HG02938 (cell line): ENCODE measurements at regions not wholly inside any gene's neighbourhood (a gene's known extent, or its start where the extent isn't known, plus 50 kb on each side); places are given as distances from the start of the nearest gene placed in this dataset.

ENCODE experiments used
- ATAC-seq: cut with Tn5 transposase; IDR thresholded peaks from one replicate; pipeline ENCODE4 v1.9.1; 2021; ENCODE audit warnings: mild to moderate bottlenecking, moderate library complexity; ENCODE audit not compliant: unreplicated experiment

DNA sequence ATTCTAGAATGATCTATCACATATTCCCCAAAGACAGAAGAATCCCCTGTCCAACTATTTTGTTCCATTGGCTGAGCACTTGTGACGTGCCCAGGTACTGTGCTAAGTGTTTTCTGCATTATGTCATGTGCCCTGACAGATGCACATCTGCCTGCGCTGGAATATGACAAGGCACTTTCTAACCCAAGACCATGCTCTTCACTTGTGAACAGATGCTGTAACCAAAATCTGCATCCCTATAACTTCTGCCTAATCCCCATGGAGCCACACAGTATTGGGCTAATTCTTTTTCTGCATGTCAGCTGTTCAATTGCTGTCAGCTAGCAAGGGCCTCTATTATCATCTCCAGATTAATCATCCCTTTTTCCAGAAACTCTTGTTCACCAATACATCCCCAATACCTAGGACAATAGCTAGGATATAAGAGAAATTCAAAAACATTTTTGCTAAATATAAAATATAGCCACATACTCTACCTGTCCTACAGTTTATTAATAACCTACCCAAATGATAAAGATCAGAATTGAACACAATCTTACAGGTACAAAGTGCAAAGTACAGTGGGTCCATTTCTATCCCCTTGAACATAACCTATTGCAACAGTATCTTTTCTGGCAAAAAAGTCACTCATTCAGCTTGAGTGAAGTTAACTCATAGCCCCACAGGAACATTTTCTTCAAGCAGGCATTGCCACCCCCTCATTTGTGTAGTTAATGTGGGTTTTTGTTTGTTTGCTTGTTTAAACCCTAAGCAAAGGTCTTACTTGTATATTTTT lies 109.4 kb upstream of the LRRN1 start:
- ATAC-seq: no peak

DNA sequence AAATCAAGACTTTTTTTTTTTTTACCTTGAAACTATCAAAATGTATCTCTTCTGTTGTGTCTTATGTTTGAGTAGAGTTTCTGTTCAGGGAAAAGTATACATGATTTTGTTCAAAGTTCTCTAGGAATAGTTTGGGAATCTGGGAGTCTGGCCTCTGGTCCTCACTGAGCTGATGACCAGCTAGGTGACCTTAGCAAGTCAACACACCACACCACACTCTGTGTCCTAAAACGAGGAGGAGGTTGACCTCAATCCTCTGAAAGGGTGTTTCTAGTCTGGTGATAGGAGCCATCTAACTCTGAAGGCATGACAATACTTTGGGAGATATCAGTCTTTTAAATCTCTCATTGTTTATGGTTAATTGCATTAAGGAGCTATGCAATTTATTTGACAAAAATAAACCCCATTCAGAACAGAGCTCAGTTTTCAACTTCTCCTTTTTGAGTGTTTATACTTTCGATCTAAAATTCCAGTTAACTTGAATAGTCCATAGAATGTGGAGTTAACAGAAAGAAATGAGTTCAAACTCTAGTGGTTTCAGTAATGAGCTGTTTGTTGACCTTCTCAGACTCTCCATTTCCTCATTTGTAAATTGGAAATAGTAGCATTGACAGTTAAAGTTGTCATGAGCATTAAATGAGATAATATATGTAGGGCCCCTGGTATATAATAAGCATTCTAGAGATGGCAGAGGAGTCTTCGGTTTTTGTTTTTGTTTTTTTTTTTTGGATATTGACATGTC lies 112.2 kb upstream of the LRRN1 start:
- no peak for ATAC-seq

GRCh38 chr3:3685721-3686120 lies 113.5 kb upstream of the LRRN1 start:
- no peak for ATAC-seq

DNA sequence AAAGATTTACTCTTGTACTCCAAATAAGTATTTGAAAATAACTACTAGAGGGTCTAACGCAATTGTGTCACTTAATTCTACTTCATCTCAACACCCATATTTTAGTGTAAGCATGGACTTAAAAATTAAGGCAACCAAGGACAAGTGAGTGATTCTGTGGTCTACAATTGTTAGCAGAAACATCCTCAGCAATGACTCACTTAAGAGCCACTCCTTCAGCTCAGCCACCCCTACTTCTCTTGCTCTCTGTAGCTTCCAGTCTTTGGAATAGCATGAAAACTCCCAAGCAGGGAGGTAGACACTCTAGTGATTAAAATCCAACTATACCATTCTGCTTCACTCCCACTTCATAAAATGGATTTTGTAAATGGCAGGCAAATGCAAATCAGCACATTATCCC lies 116.0 kb upstream of the LRRN1 start:
- no peak for ATAC-seq

GRCh38 chr3:3675801-3676200 lies 123.4 kb upstream of the LRRN1 start:
- ATAC-seq: no peak

GRCh38 chr3:3675186-3675585 lies 124.0 kb upstream of the LRRN1 start:
- ATAC-seq: no peak

- peak; percentile 88 for ATAC-seq
Observed at GRCh38 chr3:3666664-3667063, 132.6 kb upstream of the LRRN1 start.

- peak; percentile 18 for ATAC-seq
Observed at GRCh38 chr3:3665961-3666640, 133.1 kb upstream of the LRRN1 start.

- no peak for ATAC-seq
Observed at GRCh38 chr3:3665546-3665945, 133.7 kb upstream of the LRRN1 start.

GRCh38 chr3:3664935-3665334 lies 134.3 kb upstream of the LRRN1 start:
- ATAC-seq: no peak

DNA sequence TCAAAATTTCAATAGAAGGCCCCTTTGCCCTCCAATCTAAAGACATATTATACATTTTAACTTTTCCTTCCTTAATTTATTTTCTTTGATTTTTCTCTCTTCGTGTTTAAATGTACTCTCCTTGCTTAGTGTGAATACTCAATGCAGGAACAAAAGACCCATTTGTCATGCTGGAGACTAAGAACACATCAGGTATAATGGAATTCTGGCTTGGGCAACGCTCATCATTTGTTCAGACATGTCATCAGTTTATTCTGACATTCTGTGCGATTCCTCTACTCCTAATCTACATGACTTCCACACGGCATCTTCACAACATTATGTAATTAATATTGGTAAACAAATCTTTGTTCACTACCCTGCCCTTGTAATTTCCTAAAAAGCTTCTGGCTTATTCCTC lies 136.6 kb upstream of the LRRN1 start:
- no peak for ATAC-seq

GRCh38 chr3:3654916-3655315 lies 144.3 kb upstream of the LRRN1 start:
- ATAC-seq: no peak

DNA sequence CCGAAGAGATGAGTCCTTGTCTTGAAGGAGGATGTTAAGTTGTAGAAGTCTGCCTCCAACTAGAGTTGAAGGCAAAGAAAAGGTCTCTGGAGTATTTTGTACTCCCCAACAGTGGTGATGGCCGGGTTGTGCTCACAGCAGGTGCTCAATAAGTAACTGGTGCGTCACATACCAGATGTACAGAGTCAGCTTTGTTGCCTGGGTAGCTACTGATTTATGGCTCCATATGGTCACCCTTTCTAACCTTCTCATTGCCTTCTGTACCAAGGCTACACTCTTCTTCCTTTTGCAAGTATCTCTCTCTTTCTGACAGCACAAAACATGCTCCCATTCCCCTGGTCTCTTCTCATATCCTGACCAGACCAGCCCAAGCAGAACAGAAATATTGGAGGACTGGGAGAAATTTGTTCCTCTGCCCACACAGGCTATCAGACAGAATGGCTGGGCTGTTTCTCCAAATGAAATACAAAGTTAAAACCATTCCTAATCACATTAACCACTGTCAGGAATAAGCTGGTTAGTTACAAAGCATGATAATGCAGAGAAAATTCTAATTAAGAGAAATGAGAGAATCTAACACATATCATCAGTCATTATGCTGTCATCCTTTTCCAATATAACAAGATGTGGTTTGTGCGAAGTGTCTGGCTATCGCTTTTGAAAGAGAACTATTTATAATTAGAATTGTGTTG lies 150.1 kb upstream of the LRRN1 start:
- ATAC-seq: no peak

- no peak for ATAC-seq
Observed at GRCh38 chr3:3646934-3647333, 152.3 kb upstream of the LRRN1 start.

DNA sequence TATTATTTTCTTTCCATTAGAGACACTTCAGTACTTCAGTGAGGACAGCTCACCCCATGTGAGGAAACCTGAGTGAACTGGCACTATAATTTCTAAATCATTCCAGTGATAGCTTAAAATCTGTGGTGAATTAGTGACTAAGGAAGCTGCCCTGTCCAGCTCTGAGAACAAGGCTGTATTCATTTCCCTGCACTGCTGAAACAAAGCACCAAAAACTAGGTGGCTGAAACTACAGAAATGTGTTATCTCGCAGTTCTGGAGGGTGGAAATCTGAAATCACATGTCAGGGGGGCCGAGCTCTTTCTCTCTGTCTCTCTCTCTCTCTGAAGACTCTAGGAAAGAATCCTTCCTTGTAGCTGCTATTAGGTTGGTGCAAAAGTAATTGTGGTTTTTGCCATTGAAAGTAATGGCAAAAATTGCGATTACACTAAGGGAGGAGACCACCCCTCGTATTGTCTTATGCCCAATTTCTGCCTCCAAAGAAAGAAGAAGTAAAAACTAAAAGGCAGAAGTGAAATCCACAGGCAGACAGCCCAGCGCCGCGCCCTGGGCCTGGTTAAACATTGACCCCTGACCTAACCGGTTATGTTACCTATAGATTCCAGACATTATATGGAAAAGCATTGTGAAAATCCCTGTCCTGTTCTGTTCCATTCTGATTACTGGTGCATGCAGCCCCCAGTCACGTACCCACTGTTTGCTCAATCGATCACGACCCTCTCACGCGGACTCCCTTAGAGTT lies 153.0 kb upstream of the LRRN1 start:
- ATAC-seq: peak; percentile 71

- no peak for ATAC-seq
Observed at GRCh38 chr3:3641877-3642455, 157.3 kb upstream of the LRRN1 start.

DNA sequence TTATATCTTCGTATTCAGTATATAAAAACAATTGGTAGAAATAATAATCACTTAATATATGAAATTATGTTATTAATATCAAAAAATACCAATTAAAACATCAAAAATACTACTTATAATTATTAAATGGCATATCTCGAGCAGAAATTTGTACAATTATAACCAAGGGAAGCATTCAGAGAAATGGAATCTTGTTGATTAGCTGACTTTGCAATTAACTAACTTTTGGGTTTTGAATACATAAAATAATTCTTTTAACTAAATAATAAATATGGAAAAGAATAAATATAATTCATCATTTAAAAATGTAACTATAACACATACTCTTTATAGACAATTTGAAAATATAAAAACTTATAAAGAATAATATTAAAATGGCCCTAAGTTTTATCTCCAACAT lies 160.2 kb upstream of the LRRN1 start:
- ATAC-seq: no peak

- no peak for ATAC-seq
Observed at GRCh38 chr3:3636815-3637214, 162.4 kb upstream of the LRRN1 start.

DNA sequence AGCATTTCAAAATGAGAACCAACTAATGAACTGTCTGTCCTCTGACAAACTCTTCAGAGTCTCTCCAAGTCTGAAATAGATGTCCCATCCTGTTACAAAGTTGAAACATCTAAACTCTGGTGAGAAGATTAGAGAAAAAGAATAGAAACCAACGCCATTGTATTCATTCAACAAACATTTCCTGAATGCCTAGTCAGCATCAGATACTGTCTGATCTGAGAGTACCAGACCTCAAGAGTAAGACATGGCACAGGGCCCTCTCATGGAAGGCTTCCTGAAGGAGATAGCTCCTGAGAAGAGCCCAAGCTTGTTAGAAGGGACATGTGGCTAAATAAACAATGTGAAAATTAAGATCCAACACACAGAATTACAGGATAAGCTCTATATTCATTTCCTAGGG lies 164.1 kb upstream of the LRRN1 start:
- no peak for ATAC-seq

- ATAC-seq: no peak
Observed at GRCh38 chr3:3634326-3634725, 164.9 kb upstream of the LRRN1 start.
